HG03064 (cell line): ENCODE measurements at regions not wholly inside any gene's neighbourhood (a gene's known extent, or its start where the extent isn't known, plus 50 kb on each side); places are given as distances from the start of the nearest gene placed in this dataset.

Experiments
- ATAC-seq: cut with Tn5 transposase; IDR thresholded peaks from one replicate; pipeline ENCODE4 v1.9.1; 2021; ENCODE audit warnings: low read depth; ENCODE audit not compliant: unreplicated experiment

- no peak for ATAC-seq
Observed at GRCh38 chr16:5607169-5607568, 509.6 kb upstream of the EEF2KMT start.

- no peak for ATAC-seq
Observed at GRCh38 chr16:5605404-5605803, 507.8 kb upstream of the EEF2KMT start.

GRCh38 chr16:5604770-5605169, 507.2 kb upstream of the EEF2KMT start:
- ATAC-seq, result no peak

- ATAC-seq, result no peak
Observed at GRCh38 chr16:5603836-5604235, 506.2 kb upstream of the EEF2KMT start.

GRCh38 chr16:5601957-5602356, 504.4 kb upstream of the EEF2KMT start:
- no peak for ATAC-seq

GRCh38 chr16:5598793-5599192, 501.2 kb upstream of the EEF2KMT start:
- ATAC-seq, result no peak

GRCh38 chr16:5595849-5596248, 498.3 kb upstream of the EEF2KMT start:
- no peak for ATAC-seq

- no peak for ATAC-seq
Observed at GRCh38 chr16:5590416-5590815, 492.8 kb upstream of the EEF2KMT start.

GRCh38 chr16:5589812-5590373, 492.3 kb upstream of the EEF2KMT start:
- ATAC-seq, result no peak

GRCh38 chr16:5584109-5584508, 486.5 kb upstream of the EEF2KMT start:
- no peak for ATAC-seq

- no peak for ATAC-seq
Observed at GRCh38 chr16:5582529-5582928, 484.9 kb upstream of the EEF2KMT start.

GRCh38 chr16:5581908-5582307, 484.3 kb upstream of the EEF2KMT start:
- ATAC-seq, result no peak

- no peak for ATAC-seq
Observed at GRCh38 chr16:5581428-5581827, 483.8 kb upstream of the EEF2KMT start.

- no peak for ATAC-seq
Observed at GRCh38 chr16:5580772-5581171, 483.2 kb upstream of the EEF2KMT start.

- ATAC-seq, result no peak
Observed at GRCh38 chr16:5580296-5580695, 482.7 kb upstream of the EEF2KMT start.

GRCh38 chr16:5578980-5579379, 481.4 kb upstream of the EEF2KMT start:
- no peak for ATAC-seq

- no peak for ATAC-seq
Observed at GRCh38 chr16:5577463-5577862, 479.9 kb upstream of the EEF2KMT start.

GRCh38 chr16:5575646-5576245, 478.2 kb upstream of the EEF2KMT start:
- ATAC-seq, result no peak

- no peak for ATAC-seq
Observed at GRCh38 chr16:5575121-5575520, 477.5 kb upstream of the EEF2KMT start.

- ATAC-seq, result no peak
Observed at GRCh38 chr16:5572056-5572455, 474.5 kb upstream of the EEF2KMT start.

- no peak for ATAC-seq
Observed at GRCh38 chr16:5571446-5571845, 473.9 kb upstream of the EEF2KMT start.

GRCh38 chr16:5561800-5562199, 464.2 kb upstream of the EEF2KMT start:
- no peak for ATAC-seq

- no peak for ATAC-seq
Observed at GRCh38 chr16:5560084-5560483, 462.5 kb upstream of the EEF2KMT start.
